Suprapubic skin (tissue), 3 donors: ENCODE measurements at regions not wholly inside any gene's neighbourhood (a gene's known extent, or its start where the extent isn't known, plus 50 kb on each side); places are given as distances from the start of the nearest gene placed in this dataset.

Experiments
- CTCF ChIP-seq, 2 donors: fragments of 200-600 bp in 1 of 2; fragments of 450-650 bp in 1 of 2; sonication (generic) in 1 of 2; IDR thresholded peaks; one replicate each; pipeline ENCODE4 v1.5.1; 2016 to 2019; ENCODE audit warnings: antibody characterized with exemption in 2 of 2, mild to moderate bottlenecking in 1 of 2, moderate library complexity in 1 of 2
- EP300 ChIP-seq: sonication (generic); formaldehyde crosslinking; IDR thresholded peaks from one replicate; pipeline ENCODE4 v1.6.1; 2017; ENCODE audit warnings: antibody characterized with exemption
- POLR2A ChIP-seq, 2 donors: fragments of 450-650 bp; IDR thresholded peaks; one replicate each; pipeline ENCODE4 v1.6.1; 2017; ENCODE audit warnings: antibody characterized with exemption in 2 of 2, mild to moderate bottlenecking in 2 of 2, moderate library complexity in 2 of 2

- TF ChIP-seq EP300 (no peak), POLR2A (IDR thresholded peaks at IDR 0.05) (no peak), CTCF (IDR thresholded peaks at IDR 0.05) (no peak)
These were observed 109.9 kb upstream of the BEND6 start for GRCh38 chr6:56845032-56845431.
